Medulla oblongata (tissue), 1 donor: ENCODE measurements at regions not wholly inside any gene's neighbourhood (a gene's known extent, or its start where the extent isn't known, plus 50 kb on each side); places are given as distances from the start of the nearest gene placed in this dataset.

ENCODE experiments used
- DNase-seq: peaks from one replicate; pipeline ENCODE4 v3.0.0-alpha.2; 2015; ENCODE audit errors: extremely low spot score

DNA sequence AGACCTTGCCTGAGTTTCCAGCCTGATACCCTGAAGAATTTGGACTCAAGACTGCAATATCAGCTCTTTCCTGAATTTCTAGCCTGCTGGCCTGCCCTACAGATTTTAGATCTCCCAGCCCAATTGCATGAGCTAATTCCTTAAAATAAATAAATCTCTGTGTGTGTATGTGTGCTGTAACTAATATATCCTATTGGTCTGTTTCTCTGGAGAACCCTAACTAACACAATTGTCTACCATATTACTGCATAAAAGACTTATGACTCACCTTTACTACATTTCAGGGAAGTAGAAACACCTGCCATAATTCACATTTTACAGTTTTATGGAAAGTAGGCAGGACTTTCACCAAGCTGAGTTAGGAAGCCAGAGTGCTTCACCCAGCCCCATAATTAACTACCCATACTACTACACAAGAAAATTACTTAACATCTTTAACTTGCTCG, 90.7 kb upstream of the BEND6 start:
- DNase-seq: no peak

DNA sequence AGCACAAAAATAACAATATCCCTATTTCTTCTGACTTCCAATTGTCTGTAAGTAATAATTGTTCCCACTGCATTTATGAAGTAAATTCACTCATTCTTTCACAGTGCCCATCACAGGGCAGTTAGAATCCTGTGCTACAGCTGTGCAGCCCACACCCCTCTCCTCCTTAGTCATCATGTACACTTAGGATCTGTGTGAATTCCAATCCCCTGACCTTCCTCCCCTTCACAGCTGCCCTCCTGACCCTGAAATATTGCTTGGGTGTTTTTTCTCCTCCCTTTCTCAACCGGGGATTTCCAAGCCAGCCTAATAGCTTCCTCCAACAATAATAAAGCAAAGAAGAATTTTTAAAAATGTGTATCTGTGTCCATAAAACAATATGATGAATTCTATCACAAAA, 91.5 kb upstream of the BEND6 start:
- no peak for DNase-seq

- DNase-seq: peak; percentile 28
These were observed 92.3 kb upstream of the BEND6 start for GRCh38 chr6:56862415-56863175.

GRCh38 chr6:56860475-56860874, 94.4 kb upstream of the BEND6 start:
- no peak for DNase-seq

DNA sequence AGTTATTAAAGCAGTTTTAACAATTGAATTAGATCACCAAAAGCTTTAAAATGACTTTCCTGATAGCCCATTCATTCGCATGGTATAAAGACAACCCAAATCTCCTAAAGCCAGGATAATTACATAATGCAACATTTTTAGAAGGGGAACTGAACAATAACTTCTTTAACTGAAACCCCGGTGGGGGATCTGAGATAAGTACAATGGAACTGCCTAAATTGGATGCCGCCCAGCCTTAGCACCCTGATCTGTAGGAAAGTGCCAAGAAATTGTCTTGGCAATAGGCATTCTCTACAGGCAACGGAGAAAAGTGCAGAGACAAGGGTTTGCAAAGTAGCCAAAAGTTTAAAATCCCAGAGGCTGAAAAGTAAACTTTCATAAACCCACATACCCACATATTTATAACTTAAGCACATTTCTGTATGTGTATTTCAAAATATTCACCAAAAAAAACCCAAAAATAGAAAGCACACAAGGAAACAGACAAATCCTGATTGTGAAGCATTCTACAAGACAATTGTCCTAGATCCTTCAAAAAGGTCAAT, 98.8 kb upstream of the BEND6 start:
- no peak for DNase-seq

DNA sequence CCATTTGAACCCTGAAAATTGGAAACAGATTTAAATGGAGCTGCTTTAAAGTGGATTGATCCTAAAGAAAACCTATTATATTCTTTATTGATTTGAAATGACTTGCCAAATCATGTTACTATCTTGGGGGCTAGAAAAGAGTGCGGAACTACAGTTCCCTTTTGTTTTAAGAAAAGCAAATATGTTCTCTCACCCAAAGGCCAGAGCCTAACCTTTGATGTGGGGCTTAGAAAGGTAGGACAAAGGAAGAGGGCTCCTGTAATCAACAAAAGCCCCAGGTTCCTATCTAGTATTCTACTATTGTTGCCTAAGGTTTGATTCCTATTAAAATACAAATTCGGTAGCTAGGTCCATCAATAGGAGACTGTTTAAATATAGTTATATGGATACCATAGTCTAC, 100.8 kb upstream of the BEND6 start:
- no peak for DNase-seq

DNA sequence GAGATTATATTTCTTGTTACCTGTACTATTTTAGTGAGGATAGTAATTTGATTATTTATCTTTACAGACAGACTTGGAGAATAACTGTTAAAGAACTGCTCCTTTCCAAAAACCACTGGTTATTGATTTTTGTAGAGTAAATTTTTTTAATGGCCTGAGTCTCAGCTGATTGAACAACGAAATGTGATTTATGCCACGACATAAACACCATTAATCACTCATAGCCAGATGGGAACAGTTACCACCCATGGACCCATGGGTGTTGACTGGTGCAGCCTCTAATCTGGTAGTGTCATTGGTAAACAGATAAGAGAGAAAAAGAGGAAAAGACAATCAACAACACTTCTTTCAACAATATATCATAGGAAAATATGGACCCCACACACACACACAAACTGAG, 101.4 kb upstream of the BEND6 start:
- no peak for DNase-seq

GRCh38 chr6:56852260-56853010, 102.5 kb upstream of the BEND6 start:
- DNase-seq: no peak

DNA sequence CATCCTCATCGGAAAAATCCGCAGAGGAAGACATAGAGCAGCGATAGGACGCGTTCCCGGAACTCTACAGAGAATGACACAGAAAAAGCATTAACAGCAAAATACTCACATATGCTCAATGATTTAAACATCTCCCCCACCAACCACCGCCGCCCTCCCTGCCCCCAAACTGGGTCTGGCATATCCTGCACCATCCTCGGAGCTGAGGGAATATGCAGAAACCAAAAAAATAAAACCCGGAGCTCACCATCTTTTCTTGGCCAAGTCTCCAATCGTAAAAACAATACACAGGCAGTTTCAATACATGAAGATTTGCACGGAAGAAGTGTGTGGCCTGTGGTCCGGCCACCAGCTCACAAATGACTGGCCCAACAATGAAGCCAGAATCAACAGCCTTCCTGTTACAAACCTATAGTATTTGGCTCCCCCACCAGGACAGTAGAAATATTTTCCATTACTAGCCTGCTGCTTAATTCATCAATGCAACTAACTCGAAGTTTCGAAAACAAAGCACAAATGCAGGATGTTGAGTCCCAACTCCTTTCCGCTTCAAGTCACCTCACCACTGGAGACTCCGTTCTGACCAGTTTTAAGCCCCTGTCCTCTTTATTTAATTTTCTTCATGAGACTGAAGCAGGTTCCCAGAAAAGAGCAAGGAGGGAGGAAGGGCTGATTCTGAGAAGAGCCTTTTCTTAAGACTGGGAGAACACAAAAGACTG, 103.2 kb upstream of the BEND6 start:
- DNase-seq: peak; percentile 96

DNA sequence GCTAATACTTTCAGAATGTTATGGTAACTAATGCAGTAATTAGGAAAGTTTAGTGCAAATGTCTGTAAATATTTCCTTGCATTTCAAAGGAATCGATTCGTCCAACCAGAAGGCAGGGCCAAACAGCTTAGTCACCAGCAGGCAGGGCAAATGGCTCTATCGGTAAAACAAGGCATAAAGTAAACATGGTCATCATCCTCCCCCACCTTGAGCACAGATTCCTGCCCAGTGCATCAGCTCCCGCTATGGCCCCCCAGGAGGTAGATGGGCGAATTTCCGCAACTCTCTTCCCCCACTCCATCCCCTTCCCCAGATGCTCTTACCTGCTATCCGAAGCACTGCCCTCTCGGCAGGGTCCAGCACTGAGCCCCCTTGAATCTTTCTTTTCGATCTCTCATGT, 103.8 kb upstream of the BEND6 start:
- no peak for DNase-seq

- peak; percentile 68 for DNase-seq
These were observed 104.3 kb upstream of the BEND6 start for GRCh38 chr6:56850626-56851025.

DNA sequence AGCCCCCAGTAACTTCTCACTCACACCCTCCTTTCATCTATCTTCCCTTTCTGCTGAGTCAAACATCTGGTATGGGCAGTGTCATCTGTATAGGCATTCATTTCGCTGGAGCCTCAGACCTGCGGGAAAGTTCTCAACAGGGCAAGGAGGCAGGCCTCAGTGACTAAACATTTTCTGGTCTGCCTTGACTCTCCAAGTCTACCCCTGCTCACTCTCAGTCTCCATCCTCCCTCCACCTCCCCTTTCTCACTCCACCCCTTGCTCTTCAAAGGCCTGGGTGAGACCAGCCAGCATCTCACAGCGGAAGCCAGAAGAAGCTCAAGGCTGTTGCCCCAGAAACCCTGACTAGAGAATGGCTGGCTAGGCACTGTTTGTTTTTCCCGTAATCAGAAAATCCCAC, 105.0 kb upstream of the BEND6 start:
- DNase-seq: peak; percentile 79

GRCh38 chr6:56848105-56848504, 106.8 kb upstream of the BEND6 start:
- DNase-seq: no peak

- DNase-seq: no peak
These were observed 109.9 kb upstream of the BEND6 start for GRCh38 chr6:56845032-56845431.

DNA sequence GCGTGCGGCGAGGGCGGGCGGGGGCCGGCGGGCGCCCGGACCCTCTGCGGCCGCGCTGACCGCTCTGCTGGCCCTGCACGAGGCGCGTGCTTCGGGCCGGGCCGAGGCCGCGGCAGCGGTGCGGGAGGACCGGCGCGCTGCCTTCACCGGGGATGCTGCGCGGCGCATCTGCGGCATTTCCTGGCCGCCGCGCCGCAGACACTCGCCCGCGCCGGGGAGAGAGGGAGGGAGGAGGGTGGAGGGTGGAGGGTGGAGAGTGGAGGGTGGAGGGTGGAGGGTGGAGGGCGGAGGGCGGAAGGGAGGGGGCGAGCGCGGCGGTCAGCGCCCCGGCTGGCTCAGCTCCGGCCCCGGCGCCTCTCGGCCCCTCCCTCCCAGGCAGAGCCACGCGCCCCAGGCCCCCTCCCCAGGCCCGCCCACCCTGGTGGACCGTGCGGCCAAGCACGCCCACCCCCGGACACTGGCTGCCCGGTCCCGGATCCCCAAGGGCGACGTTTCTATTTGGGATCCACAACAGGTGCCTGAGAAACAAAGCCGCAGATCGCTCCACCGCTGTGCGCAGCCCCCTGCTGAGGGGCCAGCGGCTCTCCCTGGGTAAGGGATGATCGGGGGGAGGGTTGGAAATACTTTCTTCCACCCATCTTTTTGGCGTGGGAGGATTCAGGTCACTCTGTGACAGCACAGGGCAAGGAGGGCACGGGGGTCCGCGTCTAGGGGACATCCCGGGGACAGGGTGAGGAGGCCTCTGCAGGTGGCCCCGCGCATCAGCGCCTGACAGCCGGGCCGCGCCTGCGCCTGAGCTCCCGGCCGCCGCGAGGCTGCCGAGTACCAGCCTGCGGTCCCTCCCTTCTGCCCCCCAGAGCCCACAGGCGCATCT, 111.2 kb upstream of the BEND6 start:
- peak; percentile 86 for DNase-seq

GRCh38 chr6:56842686-56843475, 112.0 kb upstream of the BEND6 start:
- peak; percentile 51 for DNase-seq

GRCh38 chr6:56841751-56842150, 113.2 kb upstream of the BEND6 start:
- DNase-seq: no peak

GRCh38 chr6:56841381-56841749, 113.5 kb upstream of the BEND6 start:
- DNase-seq: no peak

GRCh38 chr6:56840467-56841380, 114.2 kb upstream of the BEND6 start:
- peak; percentile 68 for DNase-seq
